GM12878 (cell line): ENCODE measurements at regions not wholly inside any gene's neighbourhood (a gene's known extent, or its start where the extent isn't known, plus 50 kb on each side); places are given as distances from the start of the nearest gene placed in this dataset.

ENCODE experiments used
- ATAC-seq: fragments of 200-7000 bp; cut with Tn5 transposase; 3 replicates; pipeline ENCODE4 v1.9.1; 2020; ENCODE audit warnings: mild to moderate bottlenecking, moderate library complexity
- BruUV-seq: library from RNA; stranded (reverse); fragments of 400-500 nt; replicated peaks from 2 replicates; lab custom pipeline; 2021; lab: Mats Ljungman, UMichigan
- CTCF ChIA-PET: fragments of 300-600 bp; sonication (Branson Sonifier 250); formaldehyde crosslinking; extraction: SDS; loops from one replicate; lab custom pipeline; 2021; ENCODE audit warnings: inconsistent platforms; lab: Yijun Ruan, JAX
- POLR2A ChIA-PET: fragments of 350-600 bp; formaldehyde crosslinking; extraction: SDS; loops from one replicate; lab custom pipeline; 2021; ENCODE audit warnings: inconsistent platforms; lab: Charles Lee
- RAD21 ChIA-PET: fragments of 300-600 bp; sonication (Branson Sonifier 250); formaldehyde crosslinking; loops from one replicate; lab custom pipeline; 2023; ENCODE audit warnings: antibody characterized with exemption; ENCODE audit not compliant: unreplicated experiment; lab: Charles Lee
- SMC1A ChIA-PET: fragments of 300-600 bp; sonication (Branson Sonifier 250); formaldehyde crosslinking; loops from one replicate; lab custom pipeline; 2023; ENCODE audit not compliant: unreplicated experiment, uncharacterized antibody; lab: Charles Lee
- DNase-seq: peaks from one replicate; pipeline ENCODE4 v3.0.0-alpha.2; 2011; ENCODE audit warnings: low read depth, low spot score
- FAIRE-seq: peaks from 3 replicates; lab custom pipeline; 2011; peaks lifted over from hg19 to GRCh38; lab: Jason Lieb, UNC
- H2AFZ ChIP-seq: 2 replicates; pipeline ENCODE4 v1.6.0; 2011; ENCODE audit warnings: low read depth, low read length, control low read depth; ENCODE audit not compliant: control insufficient read depth
- H3K27ac ChIP-seq: 2 replicates; pipeline ENCODE4 v1.5.1; 2011; ENCODE audit warnings: control low read depth; ENCODE audit not compliant: control insufficient read depth, insufficient read depth
- H3K27me3 ChIP-seq, 2 experiments: replicated peaks in 1 of 2; 2 replicates each; pipeline versions ENCODE4 v1.6.0 to v1.6.1; 2011; ENCODE audit warnings: low read length in 1 of 2; ENCODE audit not compliant: control insufficient read depth in 2 of 2, insufficient read depth in 2 of 2
- H3K36me3 ChIP-seq, 2 experiments: 2 replicates each; pipeline ENCODE4 v1.5.1; 2011; ENCODE audit warnings: low read length in 1 of 2; ENCODE audit not compliant: control insufficient read depth in 2 of 2, insufficient read depth in 2 of 2
- H3K4me1 ChIP-seq: 2 replicates; pipeline ENCODE4 v1.6.1; 2011; ENCODE audit warnings: mild to moderate bottlenecking, low read length, moderate library complexity, mixed read lengths; ENCODE audit not compliant: control insufficient read depth, insufficient read depth
- H3K4me2 ChIP-seq: 2 replicates; pipeline ENCODE4 v1.6.0; 2011; ENCODE audit warnings: control low read depth; ENCODE audit not compliant: control insufficient read depth, insufficient read depth
- H3K4me3 ChIP-seq: fragments of 200-600 bp; sonication (generic); 2 replicates; pipeline ENCODE4 v1.5.1; 2016
- H3K79me2 ChIP-seq: 2 replicates; pipeline ENCODE4 v1.6.0; 2011; ENCODE audit warnings: low read length; ENCODE audit not compliant: control insufficient read depth, insufficient read depth
- H3K9ac ChIP-seq: 2 replicates; pipeline ENCODE4 v1.8.0; 2011; ENCODE audit warnings: low read length, control low read depth, mixed read lengths; ENCODE audit not compliant: control insufficient read depth, insufficient read depth
- H3K9me3 ChIP-seq: replicated peaks from 3 replicates; pipeline ENCODE4 v1.5.1; 2011; ENCODE audit warnings: mild to moderate bottlenecking, low read length; ENCODE audit not compliant: control insufficient read depth, insufficient read depth
- H4K20me1 ChIP-seq: 2 replicates; pipeline ENCODE4 v1.6.0; 2011; ENCODE audit not compliant: control insufficient read depth, insufficient read depth
- EP300 ChIP-seq, 2 experiments: fragments of 150-350 bp in 1 of 2; IDR thresholded peaks; 2 replicates each; pipeline ENCODE4 v1.6.1; 2011 to 2012; ENCODE audit warnings: low read depth in 2 of 2, low read length in 2 of 2, borderline replicate concordance in 1 of 2, improper control_type of control experiment in 1 of 2, inconsistent platforms in 1 of 2; ENCODE audit not compliant: control insufficient read depth in 1 of 2
- GATAD2B ChIP-seq: fragments of 450-650 bp; conservative IDR thresholded peaks from 2 replicates; pipeline ENCODE4 v1.6.1; 2017; ENCODE audit warnings: low read depth, mild to moderate bottlenecking, moderate library complexity
- HCFC1 ChIP-seq: fragments of 150-350 bp; IDR thresholded peaks from 2 replicates; pipeline ENCODE4 v1.6.1; 2014; ENCODE audit warnings: low read length
- JUND ChIP-seq: IDR thresholded peaks from 2 replicates; pipeline ENCODE4 v1.6.1; 2012; ENCODE audit warnings: low read depth, mild to moderate bottlenecking, low read length, improper control_type of control experiment, moderate library complexity
- TCF3 ChIP-seq: IDR thresholded peaks from 2 replicates; pipeline ENCODE4 v1.6.1; 2012; ENCODE audit warnings: low read depth, mild to moderate bottlenecking, low read length, borderline replicate concordance; ENCODE audit not compliant: insufficient read depth
- WRNIP1 ChIP-seq: IDR thresholded peaks from 2 replicates; pipeline ENCODE4 v1.6.1; 2011; ENCODE audit warnings: low read depth, low read length, improper control_type of control experiment, borderline replicate concordance
- YBX1 ChIP-seq: fragments of 450-650 bp; IDR thresholded peaks from 2 replicates; pipeline ENCODE4 v1.6.1; 2016; ENCODE audit warnings: antibody characterized with exemption
- YY1 ChIP-seq: IDR thresholded peaks from 2 replicates; pipeline ENCODE4 v1.6.1; 2011; ENCODE audit warnings: low read depth, mild to moderate bottlenecking, low read length
- WGBS: methylation state at CpG from one replicate; pipeline ENCODE4 v1.1.6; 2016; ENCODE audit warnings: low lambda C conversion rate; ENCODE audit not compliant: insufficient replicate concordance, insufficient coverage; ENCODE audit errors: missing lambda C conversion rate; 5-methylcytosine and 5-hydroxymethylcytosine counted together
- in situ Hi-C: fragments of 300-500 bp; cut with MboI; formaldehyde crosslinking; loops from 9 replicates; pipeline ENCODE4 v1.14.3; 2018; ENCODE audit warnings: mixed read lengths
- intact Hi-C: fragments of 100-400 bp; cut with micrococcal nuclease; formaldehyde crosslinking; loops from one replicate; pipeline ENCODE4 v1.14.2; 2022; ENCODE audit not compliant: unreplicated experiment
- TF ChIP-seq, protein P1 (sequence below): fragments of 450-650 bp; conservative IDR thresholded peaks from 2 replicates; pipeline ENCODE4 v1.6.1; 2017; ENCODE audit warnings: mild to moderate bottlenecking, moderate library complexity
- TF ChIP-seq, protein P2 (sequence below): fragments of 450-650 bp; IDR thresholded peaks from 2 replicates; pipeline ENCODE4 v1.6.1; 2017; ENCODE audit warnings: antibody characterized with exemption, mild to moderate bottlenecking, moderate library complexity
- TF ChIP-seq, protein P3 (sequence below): fragments of 450-650 bp; IDR thresholded peaks from 2 replicates; pipeline ENCODE4 v1.6.1; 2016; ENCODE audit warnings: mild to moderate bottlenecking

DNA sequence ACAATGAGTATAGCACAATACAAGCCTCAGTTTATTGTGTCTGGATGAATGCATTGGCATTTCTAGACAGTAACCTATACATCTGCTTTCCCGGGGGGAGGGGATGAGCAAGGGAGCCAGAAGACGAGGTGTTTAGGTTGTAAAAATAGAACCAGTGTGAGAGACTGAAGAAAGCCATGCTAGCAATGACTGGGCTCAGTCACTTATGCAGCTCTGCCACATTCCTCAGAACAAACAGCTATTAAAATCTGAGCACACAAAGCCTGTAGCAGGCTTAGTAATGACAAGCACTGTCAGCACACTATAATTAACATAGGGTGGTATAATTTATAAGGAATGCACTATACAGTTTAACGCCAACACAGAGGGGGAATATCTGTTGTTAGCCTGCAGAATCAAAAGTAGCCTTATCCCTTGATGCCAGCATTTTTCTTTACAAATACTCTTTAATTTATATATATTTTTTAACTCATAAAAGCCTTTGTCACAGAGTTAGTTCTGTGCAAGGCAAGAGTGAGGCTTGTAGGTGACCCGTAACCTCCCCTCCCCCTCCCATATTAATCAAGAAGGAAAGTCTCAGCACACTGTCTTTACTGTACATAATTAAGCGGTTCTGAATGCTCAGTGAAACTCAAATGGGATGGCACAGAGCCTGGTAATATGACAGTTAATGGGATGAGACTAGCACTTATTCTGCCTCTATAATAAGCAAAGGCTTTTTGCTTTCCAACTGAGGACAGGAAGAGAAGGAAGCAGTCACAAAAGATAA lies 295.4 kb downstream of the CSNK1G3 start:
- RAD21 ChIA-PET: no interaction called here
- in situ Hi-C loops: no loop called here
- SMC1A ChIA-PET: no interaction called here
- POLR2A ChIA-PET: no interaction called here
- no peaks in the 10 kb centered on the region for H4K20me1 ChIP-seq
- no peaks in the 10 kb centered on the region for H3K4me1 ChIP-seq
- no peaks in the 10 kb centered on the region for H3K79me2 ChIP-seq
- TF ChIP-seq EP300 (IDR thresholded peaks at IDR 0.05; ENCODE audit: borderline replicate concordance in 1 of 2, control insufficient read depth in 1 of 2, low read depth in 2 of 2, low read length in 2 of 2) (no peak), GATAD2B (no peak), JUND (no peak), HCFC1 (no peak), TCF3 (no peak), WRNIP1 (no peak), YBX1 (no peak), YY1 (no peak)
- TF ChIP-seq, protein P1, sequence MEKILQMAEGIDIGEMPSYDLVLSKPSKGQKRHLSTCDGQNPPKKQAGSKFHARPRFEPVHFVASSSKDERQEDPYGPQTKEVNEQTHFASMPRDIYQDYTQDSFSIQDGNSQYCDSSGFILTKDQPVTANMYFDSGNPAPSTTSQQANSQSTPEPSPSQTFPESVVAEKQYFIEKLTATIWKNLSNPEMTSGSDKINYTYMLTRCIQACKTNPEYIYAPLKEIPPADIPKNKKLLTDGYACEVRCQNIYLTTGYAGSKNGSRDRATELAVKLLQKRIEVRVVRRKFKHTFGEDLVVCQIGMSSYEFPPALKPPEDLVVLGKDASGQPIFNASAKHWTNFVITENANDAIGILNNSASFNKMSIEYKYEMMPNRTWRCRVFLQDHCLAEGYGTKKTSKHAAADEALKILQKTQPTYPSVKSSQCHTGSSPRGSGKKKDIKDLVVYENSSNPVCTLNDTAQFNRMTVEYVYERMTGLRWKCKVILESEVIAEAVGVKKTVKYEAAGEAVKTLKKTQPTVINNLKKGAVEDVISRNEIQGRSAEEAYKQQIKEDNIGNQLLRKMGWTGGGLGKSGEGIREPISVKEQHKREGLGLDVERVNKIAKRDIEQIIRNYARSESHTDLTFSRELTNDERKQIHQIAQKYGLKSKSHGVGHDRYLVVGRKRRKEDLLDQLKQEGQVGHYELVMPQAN: no peak
- TF ChIP-seq, protein P2, sequence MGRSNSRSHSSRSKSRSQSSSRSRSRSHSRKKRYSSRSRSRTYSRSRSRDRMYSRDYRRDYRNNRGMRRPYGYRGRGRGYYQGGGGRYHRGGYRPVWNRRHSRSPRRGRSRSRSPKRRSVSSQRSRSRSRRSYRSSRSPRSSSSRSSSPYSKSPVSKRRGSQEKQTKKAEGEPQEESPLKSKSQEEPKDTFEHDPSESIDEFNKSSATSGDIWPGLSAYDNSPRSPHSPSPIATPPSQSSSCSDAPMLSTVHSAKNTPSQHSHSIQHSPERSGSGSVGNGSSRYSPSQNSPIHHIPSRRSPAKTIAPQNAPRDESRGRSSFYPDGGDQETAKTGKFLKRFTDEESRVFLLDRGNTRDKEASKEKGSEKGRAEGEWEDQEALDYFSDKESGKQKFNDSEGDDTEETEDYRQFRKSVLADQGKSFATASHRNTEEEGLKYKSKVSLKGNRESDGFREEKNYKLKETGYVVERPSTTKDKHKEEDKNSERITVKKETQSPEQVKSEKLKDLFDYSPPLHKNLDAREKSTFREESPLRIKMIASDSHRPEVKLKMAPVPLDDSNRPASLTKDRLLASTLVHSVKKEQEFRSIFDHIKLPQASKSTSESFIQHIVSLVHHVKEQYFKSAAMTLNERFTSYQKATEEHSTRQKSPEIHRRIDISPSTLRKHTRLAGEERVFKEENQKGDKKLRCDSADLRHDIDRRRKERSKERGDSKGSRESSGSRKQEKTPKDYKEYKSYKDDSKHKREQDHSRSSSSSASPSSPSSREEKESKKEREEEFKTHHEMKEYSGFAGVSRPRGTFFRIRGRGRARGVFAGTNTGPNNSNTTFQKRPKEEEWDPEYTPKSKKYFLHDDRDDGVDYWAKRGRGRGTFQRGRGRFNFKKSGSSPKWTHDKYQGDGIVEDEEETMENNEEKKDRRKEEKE: no peak
- TF ChIP-seq, protein P3, sequence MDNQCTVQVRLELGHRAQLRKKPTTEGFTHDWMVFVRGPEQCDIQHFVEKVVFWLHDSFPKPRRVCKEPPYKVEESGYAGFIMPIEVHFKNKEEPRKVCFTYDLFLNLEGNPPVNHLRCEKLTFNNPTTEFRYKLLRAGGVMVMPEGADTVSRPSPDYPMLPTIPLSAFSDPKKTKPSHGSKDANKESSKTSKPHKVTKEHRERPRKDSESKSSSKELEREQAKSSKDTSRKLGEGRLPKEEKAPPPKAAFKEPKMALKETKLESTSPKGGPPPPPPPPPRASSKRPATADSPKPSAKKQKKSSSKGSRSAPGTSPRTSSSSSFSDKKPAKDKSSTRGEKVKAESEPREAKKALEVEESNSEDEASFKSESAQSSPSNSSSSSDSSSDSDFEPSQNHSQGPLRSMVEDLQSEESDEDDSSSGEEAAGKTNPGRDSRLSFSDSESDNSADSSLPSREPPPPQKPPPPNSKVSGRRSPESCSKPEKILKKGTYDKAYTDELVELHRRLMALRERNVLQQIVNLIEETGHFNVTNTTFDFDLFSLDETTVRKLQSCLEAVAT: no peak
- intact Hi-C loops: no loop called here
- no peak overlapping the region for H3K4me3 ChIP-seq
- no peak for ATAC-seq
- no peak overlapping the region for H3K27ac ChIP-seq
- H3K9me3 ChIP-seq: no peaks in the 10 kb centered on the region
- BruUV-seq: no TSS peak
- no peak overlapping the region for H3K4me2 ChIP-seq
- DNase-seq: no peak
- H3K9ac ChIP-seq: no peak overlapping the region
- no peaks in the 10 kb centered on the region for H3K36me3 ChIP-seq
- WGBS: 24% methylated on average over 5 of the region's 5 CpGs
- H2AFZ ChIP-seq: no peak overlapping the region
- no peak for FAIRE-seq
- no peaks in the 10 kb centered on the region for H3K27me3 ChIP-seq
- CTCF ChIA-PET: interaction anchor here (0.8 kb wide), 1 partner anchor 1064 kb away, joined by 3 read pairs; no protein-coding TSS in a partner anchor
